Eye (tissue), 1 donor: ENCODE measurements at regions not wholly inside any gene's neighbourhood (a gene's known extent, or its start where the extent isn't known, plus 50 kb on each side); places are given as distances from the start of the nearest gene placed in this dataset.
A peak's percentile ranks its signal among the peaks of the same experiment; 100 is the strongest.
"Not testable (repeated sequence)": the region's sequence is repeated elsewhere in the genome, so short reads cannot be mapped to it uniquely, and the experiment has no call there.

ENCODE experiments used
- DNase-seq: peaks from one replicate; pipeline ENCODE4 v3.0.0-alpha.2; 2015

- DNase-seq, result peak; percentile 80
These were observed 140.3 kb downstream of the NR2F2 start for GRCh38 chr15:96470681-96471310.

GRCh38 chr15:96472681-96473080 lies 142.2 kb downstream of the NR2F2 start:
- peak; percentile 68 for DNase-seq

- no peak for DNase-seq
These were observed 143.1 kb downstream of the NR2F2 start for GRCh38 chr15:96473556-96473955.

GRCh38 chr15:96474231-96474664 lies 143.7 kb downstream of the NR2F2 start:
- DNase-seq, result peak; percentile 16

GRCh38 chr15:96477227-96477626 lies 146.7 kb downstream of the NR2F2 start:
- no peak for DNase-seq

- not testable (repeated sequence) for DNase-seq
These were observed 153.9 kb downstream of the NR2F2 start for GRCh38 chr15:96484412-96484811.

GRCh38 chr15:96484830-96485229 lies 154.3 kb downstream of the NR2F2 start:
- DNase-seq, result no peak

- DNase-seq, result no peak
These were observed 156.7 kb downstream of the NR2F2 start for GRCh38 chr15:96487245-96487644.

GRCh38 chr15:96491066-96491699 lies 160.7 kb downstream of the NR2F2 start:
- DNase-seq, result not testable (repeated sequence)

GRCh38 chr15:96491700-96492644 lies 161.5 kb downstream of the NR2F2 start:
- DNase-seq, result not testable (repeated sequence)

- DNase-seq, result no peak
These were observed 164.0 kb downstream of the NR2F2 start for GRCh38 chr15:96494505-96494904.

- no peak for DNase-seq
These were observed 164.9 kb downstream of the NR2F2 start for GRCh38 chr15:96495386-96495785.

GRCh38 chr15:96497951-96498350 lies 167.5 kb downstream of the NR2F2 start:
- DNase-seq, result no peak

GRCh38 chr15:96500508-96500907 lies 170.0 kb downstream of the NR2F2 start:
- DNase-seq, result peak; percentile 73

- no peak for DNase-seq
These were observed 170.9 kb downstream of the NR2F2 start for GRCh38 chr15:96501362-96501761.

- DNase-seq, result no peak
These were observed 171.7 kb downstream of the NR2F2 start for GRCh38 chr15:96502196-96502595.

GRCh38 chr15:96503276-96503675 lies 172.8 kb downstream of the NR2F2 start:
- no peak for DNase-seq

GRCh38 chr15:96504371-96504770 lies 173.9 kb downstream of the NR2F2 start:
- DNase-seq, result no peak

GRCh38 chr15:96505014-96505413 lies 174.5 kb downstream of the NR2F2 start:
- DNase-seq, result no peak

- no peak for DNase-seq
These were observed 184.2 kb downstream of the NR2F2 start for GRCh38 chr15:96514607-96515285.

- DNase-seq, result no peak
These were observed 184.9 kb downstream of the NR2F2 start for GRCh38 chr15:96515371-96515770.

GRCh38 chr15:96521386-96521785 lies 190.9 kb downstream of the NR2F2 start:
- DNase-seq, result no peak
